IMR-90 (cell line): ENCODE measurements at regions not wholly inside any gene's neighbourhood (a gene's known extent, or its start where the extent isn't known, plus 50 kb on each side); places are given as distances from the start of the nearest gene placed in this dataset.

Source experiments
- ATAC-seq: fragments of 200-7000 bp; cut with Tn5 transposase; 2 replicates; pipeline ENCODE4 v1.9.1; 2020; ENCODE audit warnings: low read depth, mild to moderate bottlenecking, moderate library complexity
- BruUV-seq: library from RNA; stranded (reverse); fragments of 400-500 nt; replicated peaks from 2 replicates; lab custom pipeline; 2021; lab: Mats Ljungman, UMichigan
- CTCF ChIA-PET: fragments of 300-600 bp; formaldehyde crosslinking; extraction: SDS; loops from one replicate; lab custom pipeline; 2021; ENCODE audit warnings: antibody characterized with exemption; lab: Yijun Ruan, JAX
- POLR2A ChIA-PET: fragments of 300-600 bp; sonication (Branson Sonifier 250); formaldehyde crosslinking; loops from one replicate; lab custom pipeline; 2022; ENCODE audit warnings: antibody characterized with exemption; ENCODE audit not compliant: unreplicated experiment; lab: Charles Lee
- DNase-seq: peaks from one replicate; pipeline ENCODE4 v3.0.0; 2013
- H2AFZ ChIP-seq: replicated peaks from 2 replicates; pipeline ENCODE3; 2013; ENCODE audit warnings: low read length, mild to moderate bottlenecking; ENCODE audit not compliant: poor library complexity
- H2AK5ac ChIP-seq: 2 replicates; pipeline ENCODE4 v1.6.1; 2013; ENCODE audit warnings: low read depth, low read length, inconsistent platforms
- H2AK9ac ChIP-seq: replicated peaks from 2 replicates; pipeline ENCODE3; 2013; ENCODE audit warnings: mild to moderate bottlenecking, low read depth, low read length, moderate library complexity; ENCODE audit not compliant: poor library complexity
- H2BK120ac ChIP-seq: 2 replicates; pipeline ENCODE4 v1.6.1; 2013; ENCODE audit warnings: low read depth, low read length, inconsistent platforms
- H2BK15ac ChIP-seq: 3 replicates; pipeline ENCODE4 v1.6.1; 2013; ENCODE audit warnings: low read depth, low read length, inconsistent platforms
- H2BK20ac ChIP-seq: 2 replicates; pipeline ENCODE4 v1.6.1; 2013; ENCODE audit warnings: low read depth, mild to moderate bottlenecking, inconsistent platforms, low read length, moderate library complexity
- H2BK5ac ChIP-seq: 2 replicates; pipeline ENCODE4 v1.6.1; 2013; ENCODE audit warnings: mild to moderate bottlenecking, low read depth, low read length, inconsistent platforms; ENCODE audit not compliant: poor library complexity, severe bottlenecking
- H3K14ac ChIP-seq: replicated peaks from 2 replicates; pipeline ENCODE4 v1.6.1; 2013; ENCODE audit warnings: low read depth, low read length, inconsistent platforms
- H3K18ac ChIP-seq: 2 replicates; pipeline ENCODE4 v1.6.1; 2013; ENCODE audit warnings: low read depth, low read length, control low read depth
- H3K23ac ChIP-seq: 2 replicates; pipeline ENCODE4 v1.6.1; 2013; ENCODE audit warnings: low read depth, low read length, inconsistent platforms
- H3K27ac ChIP-seq: 2 replicates; pipeline ENCODE4 v1.5.1; 2013; ENCODE audit warnings: mild to moderate bottlenecking, control low read depth, low read length; ENCODE audit not compliant: insufficient read depth
- H3K27me3 ChIP-seq: 2 replicates; pipeline ENCODE4 v1.6.1; 2013; ENCODE audit warnings: low read length; ENCODE audit not compliant: control insufficient read depth, insufficient read depth
- H3K36me3 ChIP-seq: 2 replicates; pipeline ENCODE4 v1.6.1; 2013; ENCODE audit warnings: low read length, mixed read lengths; ENCODE audit not compliant: control insufficient read depth, insufficient read depth
- H3K4ac ChIP-seq: 2 replicates; pipeline ENCODE4 v1.6.1; 2013; ENCODE audit warnings: low read depth, low read length, inconsistent platforms
- H3K4me1 ChIP-seq: 2 replicates; pipeline ENCODE4 v1.6.1; 2013; ENCODE audit warnings: low read length, mixed read lengths; ENCODE audit not compliant: control insufficient read depth, insufficient read depth
- H3K4me2 ChIP-seq: 2 replicates; pipeline ENCODE4 v1.6.1; 2013; ENCODE audit warnings: low read depth, mild to moderate bottlenecking, control low read depth, low read length, moderate library complexity
- H3K4me3 ChIP-seq: 2 replicates; pipeline ENCODE4 v1.5.1; 2013; ENCODE audit warnings: low read depth, mild to moderate bottlenecking, control low read depth, low read length, moderate library complexity; ENCODE audit not compliant: insufficient read depth
- H3K56ac ChIP-seq: 2 replicates; pipeline ENCODE4 v1.6.1; 2013; ENCODE audit warnings: low read length, inconsistent platforms; ENCODE audit not compliant: insufficient read depth; ENCODE audit errors: extremely low read depth
- H3K79me1 ChIP-seq, 2 experiments: 2 replicates each; pipeline ENCODE4 v1.6.1; 2013; ENCODE audit warnings: low read length in 2 of 2, inconsistent platforms in 1 of 2, low read depth in 1 of 2
- H3K9ac ChIP-seq: 2 replicates; pipeline ENCODE4 v1.6.1; 2013; ENCODE audit warnings: low read depth, low read length, control low read depth
- H3K9me1 ChIP-seq: 2 replicates; pipeline ENCODE4 v1.6.1; 2013; ENCODE audit warnings: low read length, inconsistent platforms; ENCODE audit not compliant: insufficient read depth
- H3K9me3 ChIP-seq: 2 replicates; pipeline ENCODE4 v1.6.1; 2013; ENCODE audit warnings: low read length; ENCODE audit not compliant: control insufficient read depth, insufficient read depth
- H4K20me1 ChIP-seq: 2 replicates; pipeline ENCODE4 v1.6.1; 2013; ENCODE audit warnings: low read length, inconsistent platforms; ENCODE audit not compliant: insufficient read depth
- H4K5ac ChIP-seq: 2 replicates; pipeline ENCODE4 v1.6.1; 2013; ENCODE audit warnings: mild to moderate bottlenecking, low read depth, low read length, control low read depth
- H4K8ac ChIP-seq, 2 experiments: 2 replicates each; pipeline ENCODE4 v1.6.1; 2013; ENCODE audit warnings: low read depth in 2 of 2, low read length in 2 of 2, control low read depth in 1 of 2, inconsistent platforms in 1 of 2
- H4K91ac ChIP-seq: 2 replicates; pipeline ENCODE4 v1.6.1; 2013; ENCODE audit warnings: low read depth, low read length, inconsistent platforms; ENCODE audit not compliant: insufficient read depth
- BHLHE40 ChIP-seq: fragments of 150-350 bp; IDR thresholded peaks from 2 replicates; pipeline ENCODE4 v1.6.1; 2016; ENCODE audit warnings: mild to moderate bottlenecking, low read depth, low read length
- CEBPB ChIP-seq: IDR thresholded peaks from 2 replicates; pipeline ENCODE4 v1.6.1; 2012; ENCODE audit warnings: low read depth, low read length, improper control_type of control experiment
- CTCF ChIP-seq: conservative IDR thresholded peaks from 2 replicates; pipeline ENCODE4 v1.5.1; 2012; ENCODE audit warnings: mild to moderate bottlenecking, low read depth, low read length, improper control_type of control experiment
- ELK1 ChIP-seq: fragments of 150-350 bp; IDR thresholded peaks from 2 replicates; pipeline ENCODE4 v1.6.1; 2016; ENCODE audit warnings: low read depth, mild to moderate bottlenecking, low read length, moderate library complexity, borderline replicate concordance
- MAFK ChIP-seq: IDR thresholded peaks from 2 replicates; pipeline ENCODE4 v1.6.1; 2012; ENCODE audit warnings: low read depth, low read length, improper control_type of control experiment
- MXI1 ChIP-seq: IDR thresholded peaks from 2 replicates; pipeline ENCODE4 v1.6.1; 2012; ENCODE audit warnings: low read depth, mild to moderate bottlenecking, low read length, moderate library complexity, borderline replicate concordance
- POLR2A ChIP-seq: IDR thresholded peaks from 2 replicates; pipeline ENCODE4 v1.6.1; 2012; ENCODE audit warnings: mild to moderate bottlenecking, low read depth, low read length
- RAD21 ChIP-seq: IDR thresholded peaks from 2 replicates; pipeline ENCODE4 v1.6.1; 2012; ENCODE audit warnings: low read length, improper control_type of control experiment
- RCOR1 ChIP-seq: IDR thresholded peaks from 2 replicates; pipeline ENCODE4 v1.6.1; 2012; ENCODE audit warnings: mild to moderate bottlenecking, low read length, improper control_type of control experiment; ENCODE audit not compliant: insufficient replicate concordance
- RFX5 ChIP-seq: IDR thresholded peaks from 2 replicates; pipeline ENCODE4 v1.8.0; 2012; ENCODE audit warnings: low read depth, mild to moderate bottlenecking, low read length, moderate library complexity
- USF2 ChIP-seq: fragments of 150-350 bp; IDR thresholded peaks from 2 replicates; pipeline ENCODE4 v1.6.1; 2017; ENCODE audit warnings: mild to moderate bottlenecking, antibody characterized with exemption, low read length, low read depth
- WGBS, 2 experiments: methylation state at CpG; one replicate each; pipeline versions ENCODE4 v1.1.5 to v1.1.7; 2013; ENCODE audit warnings: missing lambda C conversion rate in 2 of 2; ENCODE audit not compliant: insufficient read length in 1 of 2; ENCODE audit errors: extremely low coverage in 2 of 2; 5-methylcytosine and 5-hydroxymethylcytosine counted together
- dilution Hi-C: fragments of 300-500 bp; cut with HindIII; formaldehyde crosslinking; loops from one replicate; pipeline ENCODE4 v1.14.3; 2018; ENCODE audit warnings: low sequenced_read_pairs; ENCODE audit not compliant: unreplicated experiment
- in situ Hi-C: fragments of 300-500 bp; cut with MboI; formaldehyde crosslinking; loops from 3 replicates; pipeline ENCODE4 v1.14.3; 2019; ENCODE audit warnings: low sequenced_read_pairs, inconsistent platforms, mixed read lengths
- intact Hi-C: fragments of 100-400 bp; cut with micrococcal nuclease; formaldehyde crosslinking; loops from 2 replicates; pipeline ENCODE4 v1.10.0; 2022

- Histone ChIP-seq H2BK5ac (no peak overlapping the region), H4K91ac (no peak overlapping the region), H2AK9ac (no peak overlapping the region), H2BK120ac (no peak overlapping the region), H3K36me3 (no peaks in the 10 kb centered on the region), H4K8ac (no peak overlapping the region), H3K9me1 (no peaks in the 10 kb centered on the region), H3K9ac (no peak overlapping the region), H3K23ac (no peak overlapping the region), H3K27ac (no peak overlapping the region), H4K5ac (no peak overlapping the region), H3K4me2 (0 out of 2 replicates have a peak overlapping the region, but pooled peaks have one; percentile 9), H2AK5ac (no peak overlapping the region), H2AFZ (no peak overlapping the region), H4K20me1 (no peaks in the 10 kb centered on the region), H3K4me1 (no peaks in the 10 kb centered on the region), H2BK20ac (no peak overlapping the region), H3K4me3 (no peak overlapping the region), H2BK15ac (no peak overlapping the region), H3K9me3 (no peaks in the 10 kb centered on the region), H3K4ac (no peak overlapping the region), H3K56ac (no peak overlapping the region), H3K14ac (no peak overlapping the region), H3K79me1 (no peaks in the 10 kb centered on the region), H3K27me3 (no peaks in the 10 kb centered on the region), H3K18ac (no peak overlapping the region)
- WGBS, 2 experiments: 100% methylated on average over 1 of the region's 1 CpG; no CpG with 5 or more reads in 1 of the 2 experiments
- POLR2A ChIA-PET: no interaction called here
- dilution Hi-C loops: no loop called here
- no peak for TF ChIP-seq USF2
- no peak for TF ChIP-seq CEBPB
- TF ChIP-seq MAFK: no peak
- TF ChIP-seq RFX5: no peak
- no peak for TF ChIP-seq RCOR1
- TF ChIP-seq RAD21: no peak
- TF ChIP-seq ELK1: no peak
- no peak for TF ChIP-seq MXI1
- no peak for TF ChIP-seq POLR2A
- TF ChIP-seq CTCF: no peak
- no peak for TF ChIP-seq BHLHE40
- no peak for ATAC-seq
- BruUV-seq: no TSS peak
- in situ Hi-C loops: no loop called here
- intact Hi-C loops: no loop called here
- no peak for DNase-seq
- CTCF ChIA-PET: no interaction called here
Measured at GRCh38 chr2:12376025-12376424, 340.7 kb upstream of the TRIB2 start.
